ENCODE measurements at regions not wholly inside any gene's neighbourhood (a gene's known extent, or its start where the extent isn't known, plus 50 kb on each side); places are given as distances from the start of the nearest gene placed in this dataset.

GRCh38 chr16:55251151-55251550 is 72.9 kb upstream of the IRX6 start:
- TF ChIP-seq, protein P1, sequence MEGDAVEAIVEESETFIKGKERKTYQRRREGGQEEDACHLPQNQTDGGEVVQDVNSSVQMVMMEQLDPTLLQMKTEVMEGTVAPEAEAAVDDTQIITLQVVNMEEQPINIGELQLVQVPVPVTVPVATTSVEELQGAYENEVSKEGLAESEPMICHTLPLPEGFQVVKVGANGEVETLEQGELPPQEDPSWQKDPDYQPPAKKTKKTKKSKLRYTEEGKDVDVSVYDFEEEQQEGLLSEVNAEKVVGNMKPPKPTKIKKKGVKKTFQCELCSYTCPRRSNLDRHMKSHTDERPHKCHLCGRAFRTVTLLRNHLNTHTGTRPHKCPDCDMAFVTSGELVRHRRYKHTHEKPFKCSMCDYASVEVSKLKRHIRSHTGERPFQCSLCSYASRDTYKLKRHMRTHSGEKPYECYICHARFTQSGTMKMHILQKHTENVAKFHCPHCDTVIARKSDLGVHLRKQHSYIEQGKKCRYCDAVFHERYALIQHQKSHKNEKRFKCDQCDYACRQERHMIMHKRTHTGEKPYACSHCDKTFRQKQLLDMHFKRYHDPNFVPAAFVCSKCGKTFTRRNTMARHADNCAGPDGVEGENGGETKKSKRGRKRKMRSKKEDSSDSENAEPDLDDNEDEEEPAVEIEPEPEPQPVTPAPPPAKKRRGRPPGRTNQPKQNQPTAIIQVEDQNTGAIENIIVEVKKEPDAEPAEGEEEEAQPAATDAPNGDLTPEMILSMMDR (IDR thresholded peaks at IDR 0.05; ENCODE audit: low read depth, low read length): no peak
- CTCF ChIA-PET: no interaction called here
- Histone ChIP-seq H3K27me3 (ENCODE audit: control insufficient read depth, insufficient read depth, low read length) (no peaks in the 10 kb centered on the region), H3K27ac (ENCODE audit: low read depth, low read length) (no peak overlapping the region), H3K4me3 (ENCODE audit: low read depth, low read length) (no peak overlapping the region), H3K9me3 (ENCODE audit: control insufficient read depth, insufficient read depth, low read length) (no peaks in the 10 kb centered on the region)
- DNase-seq (ENCODE audit: low read depth, low spot score): no peak
- POLR2A ChIA-PET: no interaction called here

DNA sequence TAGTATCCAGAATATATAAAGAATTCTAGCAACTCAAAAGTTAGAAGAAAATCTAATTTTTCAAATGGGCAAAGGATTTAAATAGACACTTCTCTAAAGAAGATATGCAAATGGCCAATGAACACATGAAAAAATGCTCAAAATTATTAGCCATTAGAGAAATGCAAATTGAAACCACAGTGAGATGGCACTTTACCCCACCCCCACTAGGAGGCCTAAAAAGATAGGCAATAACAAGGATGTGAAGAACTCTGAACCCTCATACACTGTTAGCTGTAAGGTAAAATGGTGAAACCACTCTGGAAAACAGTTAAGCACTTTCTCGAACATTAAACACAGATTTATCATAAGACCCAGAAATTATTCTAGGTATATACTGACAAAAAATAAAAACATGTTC is 71.4 kb upstream of the IRX6 start:
- ChIA-PET POLR2A (no interaction called here), CTCF (no interaction called here)
- H3K4me3 ChIP-seq (ENCODE audit: low read depth, low read length): no peak overlapping the region
- H3K27ac ChIP-seq (ENCODE audit: low read depth, low read length): no peak overlapping the region
- H3K27me3 ChIP-seq (ENCODE audit: control insufficient read depth, insufficient read depth, low read length): no peaks in the 10 kb centered on the region
- TF ChIP-seq, protein P1 (IDR thresholded peaks at IDR 0.05; ENCODE audit: low read depth, low read length): no peak
- no peaks in the 10 kb centered on the region for H3K9me3 ChIP-seq (ENCODE audit: control insufficient read depth, insufficient read depth, low read length)
- DNase-seq (ENCODE audit: low read depth, low spot score): no peak

DNA sequence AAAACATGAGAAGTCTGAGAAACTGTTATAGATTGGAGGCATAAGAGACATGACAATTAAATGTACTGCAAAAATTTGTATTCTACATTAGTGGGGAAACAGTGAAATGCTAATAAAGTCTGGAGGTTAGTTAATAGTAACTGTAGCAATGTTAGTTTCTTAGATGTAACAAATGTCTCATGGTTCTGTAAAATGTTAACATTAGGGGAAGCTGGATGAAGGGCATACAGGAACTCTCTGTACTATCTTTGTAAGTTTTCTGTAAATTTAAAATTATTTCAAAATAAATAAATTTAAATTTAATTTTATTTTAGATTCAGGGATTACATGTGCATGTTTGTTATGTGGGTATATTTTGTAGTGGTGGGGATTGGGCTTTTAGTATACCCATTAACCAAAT is 70.0 kb upstream of the IRX6 start:
- Histone ChIP-seq H3K9me3 (ENCODE audit: control insufficient read depth, insufficient read depth, low read length) (no peaks in the 10 kb centered on the region), H3K4me3 (ENCODE audit: low read depth, low read length) (no peak overlapping the region), H3K27ac (ENCODE audit: low read depth, low read length) (no peak overlapping the region), H3K27me3 (ENCODE audit: control insufficient read depth, insufficient read depth, low read length) (no peaks in the 10 kb centered on the region)
- TF ChIP-seq, protein P1 (IDR thresholded peaks at IDR 0.05; ENCODE audit: low read depth, low read length): no peak
- no peak for DNase-seq (ENCODE audit: low read depth, low spot score)
- ChIA-PET CTCF (no interaction called here), POLR2A (no interaction called here)

DNA sequence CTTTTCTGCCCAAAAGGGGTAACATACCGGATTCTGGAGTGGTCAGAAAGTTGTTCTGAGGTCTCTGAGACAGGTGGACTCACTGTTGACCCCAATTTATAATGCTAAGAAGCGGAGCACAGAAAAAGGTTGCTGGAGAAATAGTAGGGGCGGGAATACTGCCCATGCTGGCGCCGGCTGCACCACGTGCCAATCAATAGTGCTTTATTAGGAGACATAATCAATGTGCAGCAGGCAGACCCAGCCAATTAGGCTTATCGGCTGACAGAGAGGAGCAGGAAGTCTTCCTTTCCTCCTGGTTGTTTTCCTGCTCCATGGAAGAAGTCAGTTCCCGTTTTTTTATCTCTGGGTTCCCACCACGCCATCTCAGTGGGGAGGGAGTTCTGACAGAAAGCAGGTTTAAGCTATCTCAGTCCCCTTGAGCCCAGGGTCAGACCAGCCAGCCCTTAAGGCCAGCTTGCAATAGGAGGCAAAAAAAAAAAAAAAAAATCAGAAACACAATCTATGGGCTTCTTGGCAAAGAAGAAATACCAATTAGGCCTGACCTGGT is 68.2 kb upstream of the IRX6 start:
- ChIA-PET POLR2A (no interaction called here), CTCF (no interaction called here)
- Histone ChIP-seq H3K4me3 (ENCODE audit: low read depth, low read length) (no peak overlapping the region), H3K9me3 (ENCODE audit: control insufficient read depth, insufficient read depth, low read length) (no peaks in the 10 kb centered on the region), H3K27me3 (ENCODE audit: control insufficient read depth, insufficient read depth, low read length) (no peaks in the 10 kb centered on the region), H3K27ac (ENCODE audit: low read depth, low read length) (no peak overlapping the region)
- no peak for DNase-seq (ENCODE audit: low read depth, low spot score)
- TF ChIP-seq, protein P1 (IDR thresholded peaks at IDR 0.05; ENCODE audit: low read depth, low read length): no peak

DNA sequence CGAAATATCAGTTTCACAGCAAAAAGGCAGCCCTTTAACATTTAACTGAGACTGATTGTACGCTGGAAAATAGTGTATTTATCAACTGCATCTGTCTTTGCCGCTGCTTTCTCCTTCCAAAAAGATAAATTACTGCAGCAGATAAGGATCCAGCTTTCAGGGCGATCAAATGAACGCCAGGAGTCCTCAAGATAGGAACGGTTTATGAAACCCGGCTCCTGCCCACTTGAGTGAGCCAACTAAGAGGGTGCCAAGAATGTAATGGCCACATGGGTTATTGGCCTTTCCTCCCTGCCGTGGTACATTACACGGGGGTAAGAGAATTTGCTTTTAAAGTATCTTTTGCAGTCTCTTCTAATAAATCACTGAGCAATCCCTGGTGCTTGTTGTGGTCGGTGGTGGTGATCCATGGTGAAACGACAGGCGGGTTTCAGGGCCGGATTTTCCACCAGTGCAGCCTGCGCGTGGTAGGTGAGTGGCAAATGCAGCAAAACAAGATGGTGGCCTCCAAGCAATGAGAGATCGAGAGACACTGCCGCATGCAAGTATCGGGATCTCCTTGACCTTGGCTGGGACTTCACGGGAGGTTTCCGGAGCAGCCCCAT is 67.5 kb upstream of the IRX6 start:
- Histone ChIP-seq H3K4me3 (ENCODE audit: low read depth, low read length) (no peak overlapping the region), H3K27me3 (ENCODE audit: control insufficient read depth, insufficient read depth, low read length) (no peaks in the 10 kb centered on the region), H3K9me3 (ENCODE audit: control insufficient read depth, insufficient read depth, low read length) (no peaks in the 10 kb centered on the region), H3K27ac (ENCODE audit: low read depth, low read length) (no peak overlapping the region)
- ChIA-PET CTCF (interaction anchor here (2.5 kb wide), 1 partner anchor 1706 kb away, joined by 15 read pairs; no protein-coding TSS in a partner anchor), POLR2A (no interaction called here)
- no peak for DNase-seq (ENCODE audit: low read depth, low spot score)
- TF ChIP-seq, protein P1 (IDR thresholded peaks at IDR 0.05; ENCODE audit: low read depth, low read length): no peak
